NCI-H2196 treated with DMSO at 0.1 percent for 48 hours (cell line): ENCODE measurements at regions not wholly inside any gene's neighbourhood (a gene's known extent, or its start where the extent isn't known, plus 50 kb on each side); places are given as distances from the start of the nearest gene placed in this dataset.

Source experiments
- DNase-seq: peaks from one replicate; lab custom pipeline; 2025; ENCODE audit not compliant: unreplicated experiment; lab: John Stamatoyannopoulos, UW

GRCh38 chr2:5841126-5841525 lies 148.9 kb downstream of the SOX11 start:
- no peak for DNase-seq

DNA sequence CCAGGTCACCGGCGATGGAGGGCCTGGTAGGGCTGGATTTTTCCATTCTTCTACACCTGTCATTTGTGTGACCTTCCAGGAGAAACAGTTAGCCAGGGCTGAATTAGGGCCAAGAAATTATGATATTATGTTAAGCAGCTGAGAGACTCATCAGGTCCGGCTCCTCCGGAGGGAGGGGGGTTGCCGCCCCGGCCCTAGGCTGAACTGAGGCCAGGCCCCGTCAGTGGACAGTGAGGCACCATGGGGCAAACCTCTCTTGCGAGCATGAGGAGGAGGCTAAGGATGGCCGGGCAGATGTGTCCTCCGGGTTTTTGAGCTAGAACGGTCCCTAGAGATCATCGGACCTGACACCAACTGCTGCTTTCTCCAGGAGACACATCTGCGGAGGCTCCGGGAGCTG lies 150.1 kb downstream of the SOX11 start:
- DNase-seq = no peak

DNA sequence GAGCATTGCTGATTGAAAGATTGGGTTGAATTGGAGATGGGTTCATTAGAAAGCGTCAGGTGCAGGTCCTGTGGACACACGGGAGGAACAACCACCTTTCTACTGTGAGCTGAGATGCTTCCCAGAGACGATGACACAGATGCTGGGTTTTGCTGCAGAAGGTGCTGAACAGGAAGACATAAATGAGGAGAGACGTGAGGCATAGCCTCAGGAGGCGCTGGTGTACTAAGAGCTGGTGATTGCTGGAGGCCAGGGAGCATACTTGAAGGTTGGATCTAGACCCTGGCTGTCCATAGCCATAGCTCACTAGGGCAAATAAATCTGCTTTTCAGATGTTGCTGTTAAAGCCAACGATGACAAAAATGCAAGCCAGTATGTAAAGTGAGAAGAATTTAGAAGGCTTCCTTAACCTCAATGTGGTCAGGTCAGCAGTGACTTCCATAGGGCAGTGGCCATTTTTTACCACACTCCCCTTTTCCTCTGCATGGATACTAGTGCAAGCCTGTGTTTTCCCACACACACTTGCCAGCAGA lies 153.7 kb downstream of the SOX11 start:
- no peak for DNase-seq

DNA sequence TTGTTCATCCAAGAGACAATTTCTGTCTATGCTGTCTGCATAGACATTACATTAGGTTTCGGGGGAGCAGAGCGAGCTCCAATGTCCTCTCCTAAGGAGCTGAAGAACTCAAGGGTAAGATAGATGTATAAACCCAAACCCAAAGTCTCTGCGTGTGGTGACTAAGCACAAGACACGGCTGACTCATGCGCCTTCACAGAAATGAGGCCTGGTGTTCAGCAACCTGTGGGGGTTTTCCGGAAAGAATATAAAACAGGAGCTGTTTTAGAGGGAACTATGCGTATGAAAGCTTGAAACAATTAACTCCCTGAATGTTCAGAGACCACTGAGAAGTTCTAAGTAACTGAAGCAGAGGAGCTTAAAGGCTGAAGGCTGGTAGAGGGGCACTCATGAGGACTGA lies 154.7 kb downstream of the SOX11 start:
- no peak for DNase-seq

DNA sequence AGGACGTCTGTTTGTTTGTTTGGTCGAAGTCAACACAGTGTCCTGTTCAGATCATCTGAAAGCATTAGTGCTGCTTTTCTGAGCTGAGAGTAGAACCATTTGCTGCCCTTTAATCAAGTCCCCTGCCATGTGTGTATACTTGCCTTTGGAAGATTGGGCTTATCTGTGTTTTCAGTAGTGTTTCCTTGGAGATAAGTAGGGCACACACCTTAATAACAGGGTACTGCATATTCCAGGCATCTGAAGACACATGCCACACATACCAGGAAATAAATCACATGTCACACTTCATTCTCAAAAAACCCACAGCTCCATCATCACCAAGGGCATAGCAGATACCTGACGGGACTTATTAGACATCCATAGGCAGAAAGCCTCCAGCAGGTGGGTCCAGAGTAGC lies 157.4 kb downstream of the SOX11 start:
- no peak for DNase-seq

GRCh38 chr2:5851410-5851809 lies 159.2 kb downstream of the SOX11 start:
- no peak for DNase-seq

- DNase-seq = no peak
Measured at GRCh38 chr2:5854797-5855196, 162.6 kb downstream of the SOX11 start.

DNA sequence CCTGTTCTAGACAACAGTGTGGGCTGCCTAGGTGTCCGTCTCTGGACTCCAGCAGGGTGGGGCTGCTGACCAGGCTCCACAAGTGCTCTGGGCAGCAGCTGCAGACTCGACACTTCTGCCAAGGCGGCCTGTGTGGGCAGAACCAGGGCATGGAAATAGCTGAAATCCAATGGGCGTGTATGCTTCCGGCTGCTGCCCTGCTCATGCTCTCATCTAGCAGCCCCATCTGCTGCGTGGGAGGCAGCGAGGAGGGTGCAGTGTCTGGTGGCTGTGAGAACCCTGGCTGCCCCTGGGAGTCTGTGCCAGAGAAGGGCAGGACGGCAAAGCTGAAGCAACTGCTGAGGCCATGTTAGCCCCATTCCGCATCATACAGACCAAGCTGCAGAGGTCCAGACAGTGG lies 174.9 kb downstream of the SOX11 start:
- DNase-seq = no peak

DNA sequence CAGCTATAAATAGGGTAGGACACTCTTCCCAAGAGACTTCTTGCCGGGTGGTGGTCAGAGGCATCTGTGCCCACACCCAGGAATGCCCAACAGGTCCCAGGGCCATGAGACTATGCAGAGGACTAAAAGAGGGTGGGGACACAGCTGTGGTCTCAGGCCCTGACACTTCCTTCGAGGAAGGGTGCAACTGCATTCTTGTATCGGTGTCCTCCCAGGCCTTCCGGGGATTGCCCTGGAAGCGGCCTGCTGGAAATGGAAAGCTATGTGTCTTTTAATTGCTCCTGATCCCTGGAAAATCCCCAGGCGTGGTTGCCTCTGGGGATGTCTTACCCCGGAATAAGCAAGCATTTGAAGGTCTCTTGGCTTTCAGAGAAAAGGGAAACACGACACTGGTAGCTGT lies 176.7 kb downstream of the SOX11 start:
- no peak for DNase-seq

DNA sequence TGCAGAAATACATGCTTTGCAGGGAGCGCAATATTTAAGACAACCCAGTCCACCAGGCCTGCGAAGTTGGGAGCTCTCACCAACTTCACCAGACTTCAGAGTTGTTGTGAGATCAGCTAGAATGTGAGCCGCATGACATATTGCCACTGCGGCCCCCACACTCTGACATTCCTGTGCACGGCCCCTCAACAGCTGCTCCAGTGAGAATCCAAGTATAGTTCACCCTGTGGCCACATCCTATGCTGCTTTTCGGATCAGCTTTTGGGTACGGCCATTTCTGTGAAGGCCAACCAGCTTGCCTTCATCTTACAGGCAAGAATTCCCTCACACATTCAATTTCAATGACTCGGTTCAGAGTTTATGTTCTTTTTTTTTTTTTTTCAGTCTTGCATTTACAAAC lies 177.8 kb downstream of the SOX11 start:
- DNase-seq = no peak

DNA sequence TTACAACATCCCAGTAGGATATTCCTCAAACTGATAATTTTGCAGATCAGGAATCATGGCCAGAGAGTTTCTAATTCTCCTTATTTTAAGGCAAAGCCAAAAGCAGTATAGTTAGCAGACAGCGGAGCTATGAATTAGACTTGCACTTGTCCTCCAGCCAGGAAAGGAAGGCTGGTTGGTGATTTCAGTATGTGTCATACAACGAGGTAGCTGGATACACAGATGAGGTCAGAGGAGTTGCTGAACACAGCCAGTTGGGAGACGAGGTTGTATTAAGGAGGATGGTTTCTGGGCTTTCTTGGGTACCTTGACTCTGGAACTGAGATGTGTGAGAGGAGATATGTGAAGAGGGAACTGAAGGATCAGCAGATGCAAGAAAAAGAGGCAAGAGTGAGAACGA lies 185.2 kb downstream of the SOX11 start:
- no peak for DNase-seq

GRCh38 chr2:5885451-5886173 lies 193.4 kb downstream of the SOX11 start:
- no peak for DNase-seq

DNA sequence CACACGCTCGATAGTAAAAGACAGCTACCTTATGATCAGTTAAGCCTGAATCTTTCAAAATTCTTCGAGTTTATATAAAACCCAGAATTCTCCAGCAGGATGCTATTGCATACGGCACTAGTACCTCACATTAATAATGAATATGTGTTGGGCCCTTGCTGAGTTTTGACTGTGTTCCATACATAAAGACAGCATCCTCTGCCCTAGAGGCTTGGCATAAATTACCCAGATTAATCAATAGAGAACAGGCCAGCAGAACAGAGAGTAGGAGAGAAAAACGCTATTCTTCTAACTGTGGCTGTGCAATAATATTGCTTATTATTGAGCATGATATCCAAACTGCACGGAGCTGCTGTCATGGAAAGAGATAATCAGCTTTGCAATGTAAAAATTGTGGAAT lies 194.3 kb downstream of the SOX11 start:
- no peak for DNase-seq

- DNase-seq = no peak
Measured at GRCh38 chr2:5888126-5888525, 195.9 kb downstream of the SOX11 start.

DNA sequence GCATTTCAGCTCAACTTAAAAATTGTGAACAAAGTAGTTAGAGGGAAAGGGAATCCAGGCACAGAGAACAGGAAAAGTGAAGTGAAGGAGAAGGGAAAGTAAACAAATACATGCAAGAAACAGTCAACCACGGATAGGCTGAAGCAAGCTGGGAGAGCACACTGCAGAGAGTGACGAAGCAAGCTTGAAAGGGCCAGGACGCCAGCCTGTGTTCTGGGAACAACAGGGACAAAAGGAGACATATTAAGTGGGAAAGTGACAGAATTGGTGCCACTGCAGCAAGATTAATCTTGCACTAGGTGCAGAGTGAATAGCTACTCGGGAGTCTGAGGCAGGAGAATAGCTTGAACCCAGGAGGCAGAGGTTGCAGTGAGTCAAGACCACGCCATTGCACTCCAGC lies 197.3 kb downstream of the SOX11 start:
- DNase-seq = no peak

GRCh38 chr2:5894355-5894754 lies 202.2 kb downstream of the SOX11 start:
- no peak for DNase-seq

GRCh38 chr2:5895284-5895683 lies 203.1 kb downstream of the SOX11 start:
- no peak for DNase-seq

DNA sequence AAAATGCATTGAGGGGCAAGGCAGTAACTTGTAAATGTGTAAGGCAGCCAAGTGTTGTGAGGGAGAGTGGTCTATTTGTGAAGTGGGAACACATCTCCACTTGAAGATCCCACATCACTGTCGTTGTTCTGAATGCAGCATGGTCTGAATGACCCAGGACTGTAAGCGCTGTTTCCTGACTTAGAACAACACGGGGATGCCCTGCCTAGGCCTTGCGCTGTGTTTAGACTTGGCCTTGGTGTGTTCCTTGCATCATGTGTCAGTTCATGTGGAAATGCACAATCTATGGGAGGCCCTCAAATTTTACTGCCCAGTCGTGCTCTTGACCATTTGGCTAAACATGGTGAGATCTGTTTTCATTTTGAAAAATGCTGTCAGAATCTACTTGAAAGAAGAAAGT lies 205.1 kb downstream of the SOX11 start:
- no peak for DNase-seq

GRCh38 chr2:5898667-5899066 lies 206.5 kb downstream of the SOX11 start:
- no peak for DNase-seq

DNA sequence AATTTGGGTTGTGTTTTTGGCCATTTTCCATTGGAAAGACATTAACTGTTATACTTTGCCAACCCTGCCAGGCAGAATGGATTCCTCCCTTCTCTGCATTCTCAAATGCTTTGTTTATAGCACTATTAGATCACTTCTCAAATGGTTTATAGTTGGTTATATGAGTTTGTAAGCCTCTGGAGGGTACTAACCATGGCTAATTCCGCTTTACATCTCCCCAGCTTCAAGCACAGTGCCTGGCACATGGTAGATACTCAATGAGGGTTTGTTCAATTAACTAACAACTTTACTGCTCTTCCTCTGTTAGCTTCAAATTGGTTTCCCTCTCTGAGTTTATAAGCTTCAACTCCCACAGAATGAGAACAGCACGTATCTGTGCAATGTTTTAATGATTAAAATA lies 213.5 kb downstream of the SOX11 start:
- no peak for DNase-seq

DNA sequence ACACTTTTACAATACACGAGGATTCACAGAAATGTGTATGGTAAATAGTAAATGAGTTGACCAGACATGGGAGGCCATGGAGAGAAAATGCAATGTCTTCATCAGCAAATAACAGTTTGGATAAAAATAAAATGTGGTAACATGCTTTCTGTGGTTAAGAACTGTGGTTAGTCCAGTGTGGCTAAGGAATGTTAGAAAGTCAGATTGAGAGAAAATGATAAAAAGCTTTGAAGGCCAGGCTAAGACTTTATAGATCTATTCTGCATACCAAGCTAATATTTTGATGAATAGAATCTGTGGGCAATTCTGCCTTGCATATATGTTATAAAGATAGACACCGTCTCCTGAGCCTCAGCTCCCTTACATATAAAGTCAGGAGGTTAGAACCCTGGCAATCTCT lies 215.9 kb downstream of the SOX11 start:
- DNase-seq = no peak

- no peak for DNase-seq
Measured at GRCh38 chr2:5911718-5912117, 219.5 kb downstream of the SOX11 start.

GRCh38 chr2:5913711-5914395 lies 221.7 kb downstream of the SOX11 start:
- DNase-seq = no peak
